Endodermal cell (in vitro differentiated cells): ENCODE measurements at regions not wholly inside any gene's neighbourhood (a gene's known extent, or its start where the extent isn't known, plus 50 kb on each side); places are given as distances from the start of the nearest gene placed in this dataset.

Experiments
- DNase-seq: peaks from one replicate; pipeline ENCODE4 v3.0.0-alpha.2; 2017
- H3K27ac ChIP-seq: 2 replicates; pipeline ENCODE4 v1.5.1; 2013; ENCODE audit warnings: mild to moderate bottlenecking, low read depth, low read length, moderate library complexity
- H3K27me3 ChIP-seq: 2 replicates; pipeline ENCODE4 v1.6.1; 2013; ENCODE audit warnings: mild to moderate bottlenecking, low read length, moderate library complexity; ENCODE audit not compliant: insufficient read depth, control insufficient read depth, poor library complexity, severe bottlenecking
- H3K36me3 ChIP-seq: 2 replicates; pipeline ENCODE4 v1.7.0; 2013; ENCODE audit warnings: mild to moderate bottlenecking, low read length, moderate library complexity; ENCODE audit not compliant: control insufficient read depth, insufficient read depth
- H3K4me1 ChIP-seq: one replicate; pipeline ENCODE4 v1.7.0; 2013; ENCODE audit warnings: low read length; ENCODE audit not compliant: control insufficient read depth, insufficient read depth
- H3K4me3 ChIP-seq: 2 replicates; pipeline ENCODE4 v1.5.1; 2013; ENCODE audit warnings: mild to moderate bottlenecking, low read length, moderate library complexity
- H3K9ac ChIP-seq: 2 replicates; pipeline ENCODE4 v1.6.1; 2013; ENCODE audit warnings: mild to moderate bottlenecking, low read length, moderate library complexity; ENCODE audit not compliant: poor library complexity, severe bottlenecking; ENCODE audit errors: extremely low read depth
- H3K9me3 ChIP-seq: 2 replicates; pipeline ENCODE4 v1.6.1; 2013; ENCODE audit warnings: mild to moderate bottlenecking, low read length, moderate library complexity; ENCODE audit not compliant: control insufficient read depth
- H3K27ac Mint-ChIP-seq: 2 replicates; pipeline ENCODE4 v1.8.0; 2020; ENCODE audit warnings: mixed read lengths
- H3K27me3 Mint-ChIP-seq: 2 replicates; pipeline ENCODE4 v1.8.0; 2021; ENCODE audit warnings: mild to moderate bottlenecking, mixed read lengths; ENCODE audit not compliant: insufficient read depth
- H3K36me3 Mint-ChIP-seq: 2 replicates; pipeline ENCODE4 v1.8.0; 2020; ENCODE audit warnings: low read depth, mixed read lengths
- H3K4me1 Mint-ChIP-seq: 2 replicates; pipeline ENCODE4 v1.8.0; 2020; ENCODE audit warnings: mixed read lengths
- H3K4me3 Mint-ChIP-seq: 2 replicates; pipeline ENCODE4 v1.8.0; 2020; ENCODE audit warnings: mild to moderate bottlenecking, moderate library complexity, mixed read lengths
- H3K9me3 Mint-ChIP-seq: 2 replicates; pipeline ENCODE4 v1.8.0; 2020; ENCODE audit warnings: mild to moderate bottlenecking, mixed read lengths
- WGBS, 2 experiments: methylation state at CpG; one replicate each; pipeline versions ENCODE4 v1.1.5 to v1.1.7; 2013; ENCODE audit warnings: missing lambda C conversion rate in 2 of 2, mixed read lengths in 1 of 2; ENCODE audit not compliant: insufficient coverage in 1 of 2, insufficient read length in 1 of 2; 5-methylcytosine and 5-hydroxymethylcytosine counted together
- TF ChIP-seq, protein P1 (sequence below): fragments of 200-600 bp; sonication (generic); conservative IDR thresholded peaks from 2 replicates; pipeline ENCODE4 v1.5.0; 2021; ENCODE audit warnings: antibody characterized with exemption, mild to moderate bottlenecking

DNA sequence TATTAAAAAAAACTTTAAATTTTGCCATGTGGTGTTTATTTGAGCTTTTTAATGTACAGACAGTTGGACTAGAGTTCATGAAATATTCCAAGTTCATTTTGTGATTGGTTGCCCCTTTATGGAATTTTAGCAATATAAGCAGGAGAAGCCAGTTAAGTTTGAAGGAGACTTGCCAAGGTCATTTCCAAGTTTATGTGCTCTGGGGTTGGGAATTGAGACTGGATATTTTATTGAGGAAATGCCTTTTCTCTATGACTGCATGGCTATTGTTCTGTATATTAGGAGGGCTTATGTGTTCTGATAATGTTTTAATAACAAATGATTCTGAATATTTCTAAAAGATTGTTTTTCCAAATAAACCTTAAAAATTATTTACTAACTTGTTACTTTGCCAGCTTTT is 67.0 kb upstream of the TCF4 start:
- Mint-ChIP-seq H3K36me3 (no peaks in the 10 kb centered on the region), H3K4me3 (no peak overlapping the region), H3K27me3 (peaks cover 5% of the 10 kb centered on the region), H3K4me1 (no peaks in the 10 kb centered on the region), H3K27ac (no peak overlapping the region), H3K9me3 (no peaks in the 10 kb centered on the region)
- TF ChIP-seq, protein P1, sequence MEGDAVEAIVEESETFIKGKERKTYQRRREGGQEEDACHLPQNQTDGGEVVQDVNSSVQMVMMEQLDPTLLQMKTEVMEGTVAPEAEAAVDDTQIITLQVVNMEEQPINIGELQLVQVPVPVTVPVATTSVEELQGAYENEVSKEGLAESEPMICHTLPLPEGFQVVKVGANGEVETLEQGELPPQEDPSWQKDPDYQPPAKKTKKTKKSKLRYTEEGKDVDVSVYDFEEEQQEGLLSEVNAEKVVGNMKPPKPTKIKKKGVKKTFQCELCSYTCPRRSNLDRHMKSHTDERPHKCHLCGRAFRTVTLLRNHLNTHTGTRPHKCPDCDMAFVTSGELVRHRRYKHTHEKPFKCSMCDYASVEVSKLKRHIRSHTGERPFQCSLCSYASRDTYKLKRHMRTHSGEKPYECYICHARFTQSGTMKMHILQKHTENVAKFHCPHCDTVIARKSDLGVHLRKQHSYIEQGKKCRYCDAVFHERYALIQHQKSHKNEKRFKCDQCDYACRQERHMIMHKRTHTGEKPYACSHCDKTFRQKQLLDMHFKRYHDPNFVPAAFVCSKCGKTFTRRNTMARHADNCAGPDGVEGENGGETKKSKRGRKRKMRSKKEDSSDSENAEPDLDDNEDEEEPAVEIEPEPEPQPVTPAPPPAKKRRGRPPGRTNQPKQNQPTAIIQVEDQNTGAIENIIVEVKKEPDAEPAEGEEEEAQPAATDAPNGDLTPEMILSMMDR: no peak
- H3K9me3 ChIP-seq: no peaks in the 10 kb centered on the region
- H3K9ac ChIP-seq: no peak overlapping the region
- H3K36me3 ChIP-seq: no peaks in the 10 kb centered on the region
- H3K27ac ChIP-seq: no peak overlapping the region
- no peaks in the 10 kb centered on the region for H3K4me1 ChIP-seq
- H3K4me3 ChIP-seq: no peak overlapping the region
- H3K27me3 ChIP-seq: no peaks in the 10 kb centered on the region
- no peak for DNase-seq

DNA sequence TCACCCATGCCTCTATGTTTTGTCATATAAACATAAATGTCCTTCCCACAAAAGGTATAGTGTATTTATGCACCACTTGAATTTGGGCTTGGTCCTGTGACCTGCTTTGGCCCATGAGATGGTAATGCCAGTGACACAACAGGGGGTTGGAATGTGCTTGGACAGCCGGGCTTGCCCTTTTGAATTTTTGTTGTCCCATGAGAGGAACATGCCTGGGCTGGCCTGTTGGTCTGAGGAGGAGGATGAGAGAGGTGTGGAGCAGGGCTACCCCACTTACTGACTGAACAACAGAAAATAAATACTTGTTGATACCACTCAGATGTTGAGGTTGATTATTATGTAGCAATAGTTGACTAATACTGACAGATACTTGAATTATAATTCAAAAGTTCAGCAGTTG is 63.2 kb upstream of the TCF4 start:
- no peak overlapping the region for H3K27ac ChIP-seq
- H3K9me3 ChIP-seq: no peaks in the 10 kb centered on the region
- TF ChIP-seq, protein P1: no peak
- H3K27me3 Mint-ChIP-seq: peaks cover 2% of the 10 kb centered on the region
- H3K27me3 ChIP-seq: no peaks in the 10 kb centered on the region
- no peaks in the 10 kb centered on the region for H3K9me3 Mint-ChIP-seq
- no peak for DNase-seq
- no peak overlapping the region for H3K4me3 Mint-ChIP-seq
- no peak overlapping the region for H3K4me3 ChIP-seq
- no peaks in the 10 kb centered on the region for H3K36me3 ChIP-seq
- no peaks in the 10 kb centered on the region for H3K4me1 ChIP-seq
- H3K9ac ChIP-seq: no peak overlapping the region
- WGBS, 2 experiments: 64% methylated on average over 1 of the region's 1 CpG; no CpG with 5 or more reads in 1 of the 2 experiments
- no peaks in the 10 kb centered on the region for H3K4me1 Mint-ChIP-seq
- H3K36me3 Mint-ChIP-seq: no peaks in the 10 kb centered on the region
- H3K27ac Mint-ChIP-seq: no peak overlapping the region

DNA sequence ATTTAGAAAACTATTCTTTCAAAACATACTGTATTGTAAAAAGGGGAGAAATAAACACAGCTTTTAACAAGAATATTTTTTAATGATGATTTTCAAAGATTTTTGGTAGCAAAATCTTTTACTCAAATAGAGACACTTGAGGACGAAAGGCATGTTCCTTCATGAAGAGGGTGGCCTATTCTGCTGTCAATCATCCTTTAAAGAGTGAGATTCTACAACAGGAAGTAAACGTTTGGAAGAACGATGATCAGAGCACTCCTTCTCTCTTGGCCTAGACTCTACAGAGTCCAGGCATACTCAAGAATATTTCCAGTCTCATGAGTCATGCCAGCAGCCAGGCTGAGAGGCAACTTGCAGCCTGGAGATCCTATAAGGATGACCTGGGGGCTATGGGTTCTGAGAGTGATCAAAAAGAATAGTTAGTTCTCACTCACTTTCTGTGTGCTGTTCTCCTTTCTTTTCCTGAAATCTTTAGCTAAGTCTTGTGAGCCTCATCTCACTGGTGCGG is 62.4 kb upstream of the TCF4 start:
- TF ChIP-seq, protein P1: no peak
- no peak overlapping the region for H3K9ac ChIP-seq
- H3K36me3 Mint-ChIP-seq: no peaks in the 10 kb centered on the region
- no peak overlapping the region for H3K27ac ChIP-seq
- H3K9me3 Mint-ChIP-seq: no peaks in the 10 kb centered on the region
- 90 to 97% methylated on average over 3 to 4 of the region's 4 CpGs for WGBS, 2 experiments
- no peak overlapping the region for H3K27ac Mint-ChIP-seq
- DNase-seq: no peak
- no peaks in the 10 kb centered on the region for H3K9me3 ChIP-seq
- H3K27me3 Mint-ChIP-seq: peaks cover 2% of the 10 kb centered on the region
- no peak overlapping the region for H3K4me3 ChIP-seq
- no peak overlapping the region for H3K4me3 Mint-ChIP-seq
- H3K4me1 ChIP-seq: no peaks in the 10 kb centered on the region
- H3K4me1 Mint-ChIP-seq: no peaks in the 10 kb centered on the region
- no peaks in the 10 kb centered on the region for H3K36me3 ChIP-seq
- no peaks in the 10 kb centered on the region for H3K27me3 ChIP-seq
